K562 (cell line): ENCODE measurements at regions not wholly inside any gene's neighbourhood (a gene's known extent, or its start where the extent isn't known, plus 50 kb on each side); places are given as distances from the start of the nearest gene placed in this dataset.

Experiments
- ATAC-seq: fragments of 200-7000 bp; cut with Tn5 transposase; 3 replicates; pipeline ENCODE4 v1.9.1; 2020; ENCODE audit warnings: moderate library complexity
- BruUV-seq: library from RNA; stranded (reverse); fragments of 400-500 nt; replicated peaks from 2 replicates; lab custom pipeline; 2021; lab: Mats Ljungman, UMichigan
- CTCF ChIA-PET: fragments of 300-600 bp; formaldehyde crosslinking; extraction: SDS; loops from one replicate; lab custom pipeline; 2021; ENCODE audit warnings: low intra/inter-chr PET ratio; lab: Yijun Ruan, JAX
- POLR2A ChIA-PET: fragments of 300-600, 350-650 bp; sonication (Branson Sonifier 250); formaldehyde crosslinking; extraction: SDS; loops from one replicate; lab custom pipeline; 2021; ENCODE audit warnings: antibody characterized with exemption, inconsistent platforms; lab: Yijun Ruan, JAX
- DNase-seq, 4 experiments: peaks; one replicate each; pipeline versions ENCODE4 v3.0.0 to v3.0.0-alpha.2; 2011 to 2018; ENCODE audit warnings: low spot score in 3 of 4, mixed read lengths in 3 of 4; ENCODE audit errors: extremely low read depth in 1 of 4
- FAIRE-seq: peaks from 2 replicates; lab custom pipeline; 2011; peaks lifted over from hg19 to GRCh38; lab: Jason Lieb, UNC
- H2AFZ ChIP-seq: 2 replicates; pipeline ENCODE4 v1.6.0; 2011; ENCODE audit warnings: low read depth, low read length, control low read depth, inconsistent platforms
- H3K27ac ChIP-seq: fragments of 200-600 bp; 3 replicates; pipeline ENCODE4 v1.8.0; 2011; ENCODE audit warnings: low read depth, mild to moderate bottlenecking, control low read depth, inconsistent platforms, low read length, moderate library complexity, mixed read lengths; ENCODE audit errors: extremely low read depth
- H3K27me3 ChIP-seq, 2 experiments: fragments of 300-600 bp in 1 of 2; 2 replicates in 1 of 2; 3 replicates in 1 of 2; pipeline versions ENCODE4 v1.6.0 to v1.8.0; 2011; ENCODE audit warnings: inconsistent platforms in 2 of 2, low read length in 2 of 2, mild to moderate bottlenecking in 1 of 2, mixed read lengths in 1 of 2, moderate library complexity in 1 of 2; ENCODE audit not compliant: control insufficient read depth in 2 of 2, insufficient read depth in 2 of 2
- H3K36me3 ChIP-seq: fragments of 300-600 bp; 3 replicates; pipeline ENCODE4 v1.8.0; 2011; ENCODE audit warnings: mild to moderate bottlenecking, low read length, inconsistent platforms; ENCODE audit not compliant: control insufficient read depth, insufficient read depth
- H3K4me1 ChIP-seq, 2 experiments: fragments of 200-600 bp in 1 of 2; replicated peaks in 1 of 2; 2 replicates in 1 of 2; 3 replicates in 1 of 2; pipeline versions ENCODE4 v1.5.1 to v1.8.0; 2011; ENCODE audit warnings: inconsistent platforms in 2 of 2, low read length in 2 of 2, mild to moderate bottlenecking in 1 of 2, mixed read lengths in 1 of 2, moderate library complexity in 1 of 2; ENCODE audit not compliant: control insufficient read depth in 2 of 2, insufficient read depth in 2 of 2
- H3K4me2 ChIP-seq: 2 replicates; pipeline ENCODE4 v1.6.1; 2011; ENCODE audit warnings: low read length, control low read depth, inconsistent platforms, mixed read lengths; ENCODE audit not compliant: insufficient read depth
- H3K4me3 ChIP-seq: fragments of 200-600 bp; sonication (generic), shearing (Covaris generic); 2 replicates; pipeline ENCODE4 v1.5.1; 2016; ENCODE audit warnings: control low read depth, inconsistent platforms
- H3K79me2 ChIP-seq: fragments of 200-600 bp; 3 replicates; pipeline ENCODE4 v1.8.0; 2011; ENCODE audit warnings: low read length, inconsistent platforms; ENCODE audit not compliant: control insufficient read depth, insufficient read depth
- H3K9ac ChIP-seq, 2 experiments: 2 replicates each; pipeline versions ENCODE4 v1.6.0 to v1.6.1; 2011; ENCODE audit warnings: low read depth in 2 of 2, low read length in 2 of 2, control low read depth in 1 of 2, inconsistent platforms in 1 of 2, mild to moderate bottlenecking in 1 of 2, mixed read lengths in 1 of 2; ENCODE audit not compliant: insufficient read depth in 1 of 2
- H3K9me1 ChIP-seq: one replicate; pipeline ENCODE4 v1.6.0; 2011; ENCODE audit warnings: inconsistent platforms, mild to moderate bottlenecking, low read length, moderate library complexity; ENCODE audit not compliant: control insufficient read depth, insufficient read depth
- H3K9me3 ChIP-seq: replicated peaks from 2 replicates; pipeline ENCODE4 v1.5.1; 2011; ENCODE audit warnings: low read depth, low read length, inconsistent platforms; ENCODE audit not compliant: control insufficient read depth, insufficient read depth
- H4K20me1 ChIP-seq: replicated peaks from 2 replicates; pipeline ENCODE4 v1.6.1; 2011; ENCODE audit warnings: low read length, inconsistent platforms, mixed read lengths; ENCODE audit not compliant: control insufficient read depth, insufficient read depth
- DDX20 ChIP-seq: fragments of 450-650 bp; IDR thresholded peaks from 2 replicates; pipeline ENCODE4 v1.6.1; 2016; ENCODE audit warnings: missing genetic modification characterization, low read depth, mild to moderate bottlenecking, missing compliant biosample characterization, moderate library complexity
- FOXP1 ChIP-seq: sonication (generic); formaldehyde crosslinking; IDR thresholded peaks from 2 replicates; pipeline ENCODE4 v1.8.0; 2022; ENCODE audit warnings: mild to moderate bottlenecking, missing genetic modification reagents
- GTF2F1 ChIP-seq: IDR thresholded peaks from 2 replicates; pipeline ENCODE4 v1.6.1; 2011; ENCODE audit warnings: low read depth, low read length, improper control_type of control experiment
- RAD21 ChIP-seq, 2 experiments: fragments of 250-450 bp in 1 of 2; fragments of 450-650 bp in 1 of 2; sonication (Bioruptor Pico) in 1 of 2; formaldehyde crosslinking in 1 of 2; IDR thresholded peaks in 1 of 2; conservative IDR thresholded peaks in 1 of 2; 2 replicates each; pipeline versions ENCODE4 v1.4.0 to v1.8.0; 2020 to 2022; ENCODE audit warnings: mild to moderate bottlenecking in 2 of 2, moderate library complexity in 1 of 2
- THRAP3 ChIP-seq: fragments of 450-650 bp; IDR thresholded peaks from 2 replicates; pipeline ENCODE4 v1.6.1; 2016; ENCODE audit warnings: mild to moderate bottlenecking, inconsistent platforms, borderline replicate concordance
- WGBS: fragments of 100-300 bp; shearing (Covaris generic); methylation state at CpG from one replicate; pipeline ENCODE4 v1.1.6; 2016; ENCODE audit warnings: low coverage, mixed read lengths; ENCODE audit not compliant: insufficient coverage; ENCODE audit errors: missing lambda C conversion rate; 5-methylcytosine and 5-hydroxymethylcytosine counted together
- in situ Hi-C: fragments of 300-500 bp; cut with MboI; formaldehyde crosslinking; loops from 4 replicates; pipeline ENCODE4 v1.15.0; 2018; ENCODE audit warnings: inconsistent platforms, mixed read lengths
- intact Hi-C: fragments of 100-400 bp; cut with micrococcal nuclease; formaldehyde crosslinking; loops from 2 replicates; pipeline ENCODE4 v1.14.2; 2022
- TF ChIP-seq, protein P1 (sequence below), 3 experiments: IDR thresholded peaks in 2 of 3; conservative IDR thresholded peaks in 1 of 3; 2 replicates each; pipeline ENCODE4 v1.5.1; 2011 to 2012; ENCODE audit warnings: low read length in 3 of 3, mild to moderate bottlenecking in 3 of 3, control low read depth in 2 of 3, improper control_type of control experiment in 1 of 3, inconsistent platforms in 1 of 3, low read depth in 1 of 3, mixed read lengths in 1 of 3, moderate library complexity in 1 of 3; ENCODE audit not compliant: insufficient read depth in 2 of 3

DNA sequence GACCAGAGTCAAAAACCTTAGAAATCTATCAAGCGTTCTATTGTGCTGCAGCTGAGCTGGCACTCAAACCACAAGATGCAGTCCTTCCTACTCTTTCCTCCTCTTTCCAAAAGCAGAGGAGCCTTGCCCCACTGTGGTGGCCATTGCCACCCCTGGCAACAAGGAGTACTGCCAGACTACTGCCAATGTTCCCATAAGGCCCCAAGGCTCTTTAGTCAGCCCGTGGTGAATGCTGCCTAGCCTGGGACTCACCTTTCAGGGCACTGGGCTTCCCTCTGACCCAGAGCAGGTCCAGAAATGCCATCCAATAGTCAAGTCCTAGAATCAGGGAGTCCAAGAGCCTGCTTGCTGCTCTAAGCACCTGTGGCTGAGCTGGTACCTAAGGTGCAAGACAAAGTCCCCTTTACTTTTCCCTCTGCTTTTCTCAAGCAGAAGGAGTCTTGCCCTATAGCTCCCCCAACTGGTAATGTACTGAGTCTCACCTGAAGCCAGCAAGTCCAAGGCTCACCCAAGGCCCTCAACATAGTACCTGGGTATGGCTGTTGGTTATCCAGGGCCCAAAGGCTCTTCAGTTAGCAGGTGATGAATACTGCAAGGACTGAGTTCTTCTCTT lies 219.4 kb downstream of the ATPSCKMT start:
- no peak overlapping the region for H3K9ac ChIP-seq
- peak in 1 of 4 experiments; percentile 23 for DNase-seq
- intact Hi-C loops, result no loop called here
- no peak overlapping the region for H3K27ac ChIP-seq
- no peak overlapping the region for H3K4me2 ChIP-seq
- H3K27me3 ChIP-seq, result no peaks in the 10 kb centered on the region
- no peaks in the 10 kb centered on the region for H3K9me1 ChIP-seq
- 0% methylated on average over 2 of the region's 2 CpGs for WGBS
- no TSS peak for BruUV-seq
- no peak for TF ChIP-seq FOXP1
- TF ChIP-seq, protein P1, sequence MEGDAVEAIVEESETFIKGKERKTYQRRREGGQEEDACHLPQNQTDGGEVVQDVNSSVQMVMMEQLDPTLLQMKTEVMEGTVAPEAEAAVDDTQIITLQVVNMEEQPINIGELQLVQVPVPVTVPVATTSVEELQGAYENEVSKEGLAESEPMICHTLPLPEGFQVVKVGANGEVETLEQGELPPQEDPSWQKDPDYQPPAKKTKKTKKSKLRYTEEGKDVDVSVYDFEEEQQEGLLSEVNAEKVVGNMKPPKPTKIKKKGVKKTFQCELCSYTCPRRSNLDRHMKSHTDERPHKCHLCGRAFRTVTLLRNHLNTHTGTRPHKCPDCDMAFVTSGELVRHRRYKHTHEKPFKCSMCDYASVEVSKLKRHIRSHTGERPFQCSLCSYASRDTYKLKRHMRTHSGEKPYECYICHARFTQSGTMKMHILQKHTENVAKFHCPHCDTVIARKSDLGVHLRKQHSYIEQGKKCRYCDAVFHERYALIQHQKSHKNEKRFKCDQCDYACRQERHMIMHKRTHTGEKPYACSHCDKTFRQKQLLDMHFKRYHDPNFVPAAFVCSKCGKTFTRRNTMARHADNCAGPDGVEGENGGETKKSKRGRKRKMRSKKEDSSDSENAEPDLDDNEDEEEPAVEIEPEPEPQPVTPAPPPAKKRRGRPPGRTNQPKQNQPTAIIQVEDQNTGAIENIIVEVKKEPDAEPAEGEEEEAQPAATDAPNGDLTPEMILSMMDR (IDR thresholded peaks at IDR 0.05 in 2 of 3, conservative IDR thresholded peaks at IDR 0.05 in 1 of 3; ENCODE audit: insufficient read depth in 2 of 3, low read depth in 1 of 3, low read length in 3 of 3), result peak; percentile 14 to 20 (median 19); a peak in 3 of 6 replicates
- no peak for TF ChIP-seq GTF2F1
- TF ChIP-seq RAD21 (CRISPR knock-in tag; conservative IDR thresholded peaks at IDR 0.05 in 1 of 2, IDR thresholded peaks at IDR 0.05 in 1 of 2), result peak in 1 of 2 experiments; percentile 19; a peak in 1 of 4 replicates
- TF ChIP-seq THRAP3, result no peak
- TF ChIP-seq DDX20 (tag), result no peak
- TF ChIP-seq, all 486 proteins: peak for 2
- FAIRE-seq (no peak), ATAC-seq (peak; percentile 66)
- Histone ChIP-seq H3K4me1 (no peaks in the 10 kb centered on the region), H2AFZ (no peak overlapping the region), H4K20me1 (no peaks in the 10 kb centered on the region), H3K4me3 (no peak overlapping the region), H3K36me3 (no peaks in the 10 kb centered on the region), H3K9me3 (no peaks in the 10 kb centered on the region), H3K79me2 (no peaks in the 10 kb centered on the region)
- in situ Hi-C loops, result no loop called here
- CTCF ChIA-PET, result no interaction called here
- POLR2A ChIA-PET, result no interaction called here
